GM12878 (cell line): ENCODE measurements at regions not wholly inside any gene's neighbourhood (a gene's known extent, or its start where the extent isn't known, plus 50 kb on each side); places are given as distances from the start of the nearest gene placed in this dataset.

ENCODE experiments used
- ATAC-seq: fragments of 200-7000 bp; cut with Tn5 transposase; 3 replicates; pipeline ENCODE4 v1.9.1; 2020; ENCODE audit warnings: mild to moderate bottlenecking, moderate library complexity
- BruUV-seq: library from RNA; stranded (reverse); fragments of 400-500 nt; replicated peaks from 2 replicates; lab custom pipeline; 2021; lab: Mats Ljungman, UMichigan
- CTCF ChIA-PET: fragments of 300-600 bp; sonication (Branson Sonifier 250); formaldehyde crosslinking; extraction: SDS; loops from one replicate; lab custom pipeline; 2021; ENCODE audit warnings: inconsistent platforms; lab: Yijun Ruan, JAX
- POLR2A ChIA-PET: fragments of 350-600 bp; formaldehyde crosslinking; extraction: SDS; loops from one replicate; lab custom pipeline; 2021; ENCODE audit warnings: inconsistent platforms; lab: Charles Lee
- RAD21 ChIA-PET: fragments of 300-600 bp; sonication (Branson Sonifier 250); formaldehyde crosslinking; loops from one replicate; lab custom pipeline; 2023; ENCODE audit warnings: antibody characterized with exemption; ENCODE audit not compliant: unreplicated experiment; lab: Charles Lee
- SMC1A ChIA-PET: fragments of 300-600 bp; sonication (Branson Sonifier 250); formaldehyde crosslinking; loops from one replicate; lab custom pipeline; 2023; ENCODE audit not compliant: unreplicated experiment, uncharacterized antibody; lab: Charles Lee
- DNase-seq: peaks from one replicate; pipeline ENCODE4 v3.0.0-alpha.2; 2011; ENCODE audit warnings: low read depth, low spot score
- FAIRE-seq: peaks from 3 replicates; lab custom pipeline; 2011; peaks lifted over from hg19 to GRCh38; lab: Jason Lieb, UNC
- H2AFZ ChIP-seq: 2 replicates; pipeline ENCODE4 v1.6.0; 2011; ENCODE audit warnings: low read depth, low read length, control low read depth; ENCODE audit not compliant: control insufficient read depth
- H3K27ac ChIP-seq: 2 replicates; pipeline ENCODE4 v1.5.1; 2011; ENCODE audit warnings: control low read depth; ENCODE audit not compliant: control insufficient read depth, insufficient read depth
- H3K27me3 ChIP-seq, 2 experiments: replicated peaks in 1 of 2; 2 replicates each; pipeline versions ENCODE4 v1.6.0 to v1.6.1; 2011; ENCODE audit warnings: low read length in 1 of 2; ENCODE audit not compliant: control insufficient read depth in 2 of 2, insufficient read depth in 2 of 2
- H3K36me3 ChIP-seq, 2 experiments: 2 replicates each; pipeline ENCODE4 v1.5.1; 2011; ENCODE audit warnings: low read length in 1 of 2; ENCODE audit not compliant: control insufficient read depth in 2 of 2, insufficient read depth in 2 of 2
- H3K4me1 ChIP-seq: 2 replicates; pipeline ENCODE4 v1.6.1; 2011; ENCODE audit warnings: mild to moderate bottlenecking, low read length, moderate library complexity, mixed read lengths; ENCODE audit not compliant: control insufficient read depth, insufficient read depth
- H3K4me2 ChIP-seq: 2 replicates; pipeline ENCODE4 v1.6.0; 2011; ENCODE audit warnings: control low read depth; ENCODE audit not compliant: control insufficient read depth, insufficient read depth
- H3K4me3 ChIP-seq: fragments of 200-600 bp; sonication (generic); 2 replicates; pipeline ENCODE4 v1.5.1; 2016
- H3K79me2 ChIP-seq: 2 replicates; pipeline ENCODE4 v1.6.0; 2011; ENCODE audit warnings: low read length; ENCODE audit not compliant: control insufficient read depth, insufficient read depth
- H3K9ac ChIP-seq: 2 replicates; pipeline ENCODE4 v1.8.0; 2011; ENCODE audit warnings: low read length, control low read depth, mixed read lengths; ENCODE audit not compliant: control insufficient read depth, insufficient read depth
- H3K9me3 ChIP-seq: replicated peaks from 3 replicates; pipeline ENCODE4 v1.5.1; 2011; ENCODE audit warnings: mild to moderate bottlenecking, low read length; ENCODE audit not compliant: control insufficient read depth, insufficient read depth
- H4K20me1 ChIP-seq: 2 replicates; pipeline ENCODE4 v1.6.0; 2011; ENCODE audit not compliant: control insufficient read depth, insufficient read depth
- DPF2 ChIP-seq: fragments of 450-650 bp; IDR thresholded peaks from 2 replicates; pipeline ENCODE4 v1.6.1; 2017; ENCODE audit warnings: mild to moderate bottlenecking
- ELK1 ChIP-seq: IDR thresholded peaks from 2 replicates; pipeline ENCODE4 v1.6.1; 2012; ENCODE audit warnings: low read depth, low read length, improper control_type of control experiment
- GABPA ChIP-seq: IDR thresholded peaks from 2 replicates; pipeline ENCODE4 v1.6.1; 2014; ENCODE audit warnings: antibody characterized with exemption, low read depth, mild to moderate bottlenecking, inconsistent platforms
- PKNOX1 ChIP-seq: fragments of 450-650 bp; IDR thresholded peaks from 2 replicates; pipeline ENCODE4 v1.6.1; 2016; ENCODE audit warnings: mild to moderate bottlenecking
- SIX5 ChIP-seq: IDR thresholded peaks from 2 replicates; pipeline ENCODE4 v1.6.1; 2011; ENCODE audit warnings: mild to moderate bottlenecking, low read depth, low read length, moderate library complexity; ENCODE audit not compliant: severe bottlenecking
- WGBS: methylation state at CpG from one replicate; pipeline ENCODE4 v1.1.6; 2016; ENCODE audit warnings: low lambda C conversion rate; ENCODE audit not compliant: insufficient replicate concordance, insufficient coverage; ENCODE audit errors: missing lambda C conversion rate; 5-methylcytosine and 5-hydroxymethylcytosine counted together
- in situ Hi-C: fragments of 300-500 bp; cut with MboI; formaldehyde crosslinking; loops from 9 replicates; pipeline ENCODE4 v1.14.3; 2018; ENCODE audit warnings: mixed read lengths
- intact Hi-C: fragments of 100-400 bp; cut with micrococcal nuclease; formaldehyde crosslinking; loops from one replicate; pipeline ENCODE4 v1.14.2; 2022; ENCODE audit not compliant: unreplicated experiment

DNA sequence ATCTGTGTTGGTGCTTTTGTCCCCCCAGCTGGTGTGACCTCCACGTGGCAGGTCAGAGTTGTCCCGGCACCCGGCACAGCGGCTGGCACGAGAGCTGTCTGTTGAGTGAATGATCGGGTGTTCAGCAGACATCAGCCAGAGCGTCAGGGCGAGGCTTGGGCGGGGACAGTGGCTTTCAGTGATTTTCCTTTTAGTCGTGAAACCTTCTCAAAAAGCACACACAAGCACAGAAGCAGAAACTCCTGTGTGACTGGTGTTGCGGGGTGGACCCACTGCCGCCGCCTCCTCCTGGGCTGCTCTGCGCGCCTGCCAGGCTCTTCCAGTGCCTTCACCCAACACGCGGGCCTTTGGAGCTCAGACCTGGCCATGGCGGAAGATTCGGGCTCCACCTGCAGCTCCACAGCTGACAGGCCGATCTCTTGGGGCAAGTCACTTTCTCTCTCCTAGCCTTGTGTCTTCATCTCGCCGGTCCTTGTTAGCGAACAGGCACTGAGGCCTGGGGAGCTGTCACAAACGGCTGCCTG is 51.4 kb upstream of the HGFAC start:
- no peak for FAIRE-seq

GRCh38 chr4:3391422-3391821 is 50.3 kb upstream of the HGFAC start:
- Histone ChIP-seq H3K27ac (no peak overlapping the region), H2AFZ (no peak overlapping the region), H3K9ac (no peak overlapping the region), H3K9me3 (no peaks in the 10 kb centered on the region), H3K4me3 (no peak overlapping the region), H3K36me3 (no peaks in the 10 kb centered on the region), H3K4me2 (no peak overlapping the region), H3K27me3 (no peaks in the 10 kb centered on the region), H4K20me1 (no peaks in the 10 kb centered on the region), H3K79me2 (no peaks in the 10 kb centered on the region), H3K4me1 (peaks cover 21% of the 10 kb centered on the region)
- 42% methylated on average over 9 of the region's 9 CpGs for WGBS
- RAD21 ChIA-PET = interaction anchor here (0.7 to 5.0 kb wide), 2 partner anchors 37 to 45 kb away, joined by 3 to 22 read pairs; no protein-coding TSS in a partner anchor
- POLR2A ChIA-PET = no interaction called here
- no peak for FAIRE-seq
- CTCF ChIA-PET = interaction anchor here (1.4 kb wide), 1 partner anchor 36 kb away, joined by 4 read pairs; no protein-coding TSS in a partner anchor
- TF ChIP-seq DPF2 (no peak), SIX5 (no peak), GABPA (no peak), PKNOX1 (no peak)
- SMC1A ChIA-PET = interaction anchor here (2.6 kb wide), 1 partner anchor 36 kb away, joined by 10 read pairs; no protein-coding TSS in a partner anchor
- intact Hi-C loops = no loop called here
- DNase-seq = no peak
- in situ Hi-C loops = no loop called here
- no TSS peak for BruUV-seq
- no peak for ATAC-seq

More for the DNA sequence above, 51.4 kb upstream of the HGFAC start:
- no peak for TF ChIP-seq ELK1
- no peak overlapping the region for H3K4me3 ChIP-seq
- WGBS = 94% methylated on average over 24 of the region's 24 CpGs
- DNase-seq = no peak
- no peak for ATAC-seq
- ChIA-PET SMC1A (interaction anchor here (1.5 to 1.7 kb wide), 2 partner anchors 36 to 188 kb away, joined by 4 to 11 read pairs; no protein-coding TSS in a partner anchor), POLR2A (interaction anchor here (0.5 kb wide), 1 partner anchor 1379 kb away, joined by 4 read pairs; no protein-coding TSS in a partner anchor), RAD21 (interaction anchor here (5.0 kb wide), 1 partner anchor 35 kb away, joined by 22 read pairs; no protein-coding TSS in a partner anchor), CTCF (interaction anchor here (1.0 to 1.4 kb wide), 3 partner anchors 35 to 45 kb away, joined by 3 to 4 read pairs (median 3); no protein-coding TSS in a partner anchor)
- H4K20me1 ChIP-seq = no peaks in the 10 kb centered on the region
- no TSS peak for BruUV-seq
- H3K9me3 ChIP-seq = no peaks in the 10 kb centered on the region
- in situ Hi-C loops (no loop called here), intact Hi-C loops (no loop called here)
- no peak overlapping the region for H3K9ac ChIP-seq
- H2AFZ ChIP-seq = no peak overlapping the region
- H3K4me2 ChIP-seq = no peak overlapping the region
- H3K36me3 ChIP-seq = no peaks in the 10 kb centered on the region
- H3K79me2 ChIP-seq = no peaks in the 10 kb centered on the region
- H3K4me1 ChIP-seq = peaks cover 21% of the 10 kb centered on the region
- no peak overlapping the region for H3K27ac ChIP-seq
- no peaks in the 10 kb centered on the region for H3K27me3 ChIP-seq
